Right lobe of liver (tissue), 4 donors: ENCODE measurements at regions not wholly inside any gene's neighbourhood (a gene's known extent, or its start where the extent isn't known, plus 50 kb on each side); places are given as distances from the start of the nearest gene placed in this dataset.

Source experiments
- CTCF ChIP-seq, 4 donors: fragments of 200-600 bp in 3 of 4; fragments of 450-650 bp in 1 of 4; IDR thresholded peaks; one replicate each; pipeline versions ENCODE4 v1.5.1 to v1.8.0; 2016 to 2022; ENCODE audit warnings: antibody characterized with exemption in 4 of 4, mild to moderate bottlenecking in 2 of 4
- POLR2A ChIP-seq: fragments of 450-650 bp; IDR thresholded peaks from one replicate; pipeline ENCODE4 v1.6.1; 2017; ENCODE audit warnings: antibody characterized with exemption, mild to moderate bottlenecking
- donor health status: DM: no; HTN: no; CAD: no.
- donor health status: DM: no; HTN: no; CAD: no.
- donor health status: DM: no; HTN: yes; CAD: no.

GRCh38 chr16:11478431-11479119 is 108.1 kb downstream of the LITAF start:
- TF ChIP-seq CTCF (IDR thresholded peaks at IDR 0.05) = no peak
- no peak for TF ChIP-seq POLR2A
